ENCODE measurements at regions not wholly inside any gene's neighbourhood (a gene's known extent, or its start where the extent isn't known, plus 50 kb on each side); places are given as distances from the start of the nearest gene placed in this dataset.

DNA sequence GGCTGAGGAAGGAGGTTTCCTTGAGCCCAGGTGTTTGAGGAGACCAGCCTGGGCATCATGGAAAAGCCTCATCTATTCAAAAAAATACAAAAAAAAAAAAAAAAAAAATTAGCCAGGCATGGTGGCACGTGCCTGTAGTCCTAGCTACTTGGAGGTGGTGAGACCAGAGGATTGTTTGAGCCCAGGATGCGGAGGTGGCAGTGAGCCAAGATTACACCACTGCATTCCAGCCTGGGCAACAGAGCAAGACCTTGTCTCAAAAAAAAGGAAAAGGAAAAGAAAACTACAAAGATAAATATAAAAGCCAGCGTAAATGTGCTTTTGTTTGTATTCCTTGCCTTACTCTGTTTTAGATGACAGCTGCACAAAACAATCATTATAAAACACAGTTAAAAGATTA lies 2249.2 kb upstream of the C9orf72 start:
- TF ChIP-seq, protein P1, sequence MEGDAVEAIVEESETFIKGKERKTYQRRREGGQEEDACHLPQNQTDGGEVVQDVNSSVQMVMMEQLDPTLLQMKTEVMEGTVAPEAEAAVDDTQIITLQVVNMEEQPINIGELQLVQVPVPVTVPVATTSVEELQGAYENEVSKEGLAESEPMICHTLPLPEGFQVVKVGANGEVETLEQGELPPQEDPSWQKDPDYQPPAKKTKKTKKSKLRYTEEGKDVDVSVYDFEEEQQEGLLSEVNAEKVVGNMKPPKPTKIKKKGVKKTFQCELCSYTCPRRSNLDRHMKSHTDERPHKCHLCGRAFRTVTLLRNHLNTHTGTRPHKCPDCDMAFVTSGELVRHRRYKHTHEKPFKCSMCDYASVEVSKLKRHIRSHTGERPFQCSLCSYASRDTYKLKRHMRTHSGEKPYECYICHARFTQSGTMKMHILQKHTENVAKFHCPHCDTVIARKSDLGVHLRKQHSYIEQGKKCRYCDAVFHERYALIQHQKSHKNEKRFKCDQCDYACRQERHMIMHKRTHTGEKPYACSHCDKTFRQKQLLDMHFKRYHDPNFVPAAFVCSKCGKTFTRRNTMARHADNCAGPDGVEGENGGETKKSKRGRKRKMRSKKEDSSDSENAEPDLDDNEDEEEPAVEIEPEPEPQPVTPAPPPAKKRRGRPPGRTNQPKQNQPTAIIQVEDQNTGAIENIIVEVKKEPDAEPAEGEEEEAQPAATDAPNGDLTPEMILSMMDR (IDR thresholded peaks at IDR 0.05) = no peak
- TF ChIP-seq POLR2A (IDR thresholded peaks at IDR 0.05) = no peak
- no peak for TF ChIP-seq POLR2AphosphoS5 (IDR thresholded peaks at IDR 0.05)

Measured in sigmoid colon (tissue), 4 donors.